ENCODE measurements at regions not wholly inside any gene's neighbourhood (a gene's known extent, or its start where the extent isn't known, plus 50 kb on each side); places are given as distances from the start of the nearest gene placed in this dataset.

DNA sequence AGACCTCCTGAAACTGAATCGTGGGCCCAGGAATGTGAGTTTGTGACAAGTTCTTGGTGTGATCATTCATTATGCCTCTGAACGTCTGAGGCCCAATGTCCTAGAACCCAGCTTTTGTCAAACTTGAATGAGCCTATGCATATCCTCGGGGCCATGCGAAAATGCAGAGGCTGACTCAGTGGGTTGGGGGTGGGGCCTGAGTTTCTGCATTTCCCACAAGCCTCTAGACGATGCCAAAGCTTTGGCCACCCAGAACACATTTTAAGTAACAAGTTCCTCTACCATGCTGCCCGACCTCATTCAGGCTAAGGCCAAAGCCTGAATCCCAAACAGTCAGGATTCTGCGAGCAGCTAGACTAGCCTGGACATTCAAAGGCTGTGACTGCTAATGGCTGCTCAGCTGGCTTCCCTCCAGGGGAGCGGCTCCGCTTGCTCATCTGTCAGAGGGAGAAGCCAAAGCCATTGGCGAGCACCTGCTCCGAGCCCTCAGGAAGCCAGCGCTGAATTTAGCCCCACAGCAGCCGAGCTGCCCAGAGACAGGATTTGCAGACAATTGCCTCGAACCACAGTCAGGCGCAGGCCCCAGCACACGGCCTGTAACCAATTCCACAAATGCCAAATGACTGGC, 177.5 kb downstream of the ZDHHC21 start:
- H3K18ac ChIP-seq (ENCODE audit: insufficient read length, low read depth, low read length): no peak overlapping the region
- H4K8ac ChIP-seq (replicated peaks; ENCODE audit: insufficient read length, low read depth, low read length): no peak overlapping the region
- no peak overlapping the region for H2BK120ac ChIP-seq (ENCODE audit: low read depth, low read length, poor library complexity, severe bottlenecking)
- no peak overlapping the region for H2BK12ac ChIP-seq (ENCODE audit: insufficient read length, low read depth, low read length)
- peaks cover 14% of the 10 kb centered on the region; the same call in 1 of the 2 replicates for H3K4me1 ChIP-seq (ENCODE audit: insufficient read depth, low read length)
- no peak overlapping the region for H3T11ph ChIP-seq (ENCODE audit: low read length)
- H3K27ac ChIP-seq (ENCODE audit: insufficient read length, low read depth, low read length): no peak overlapping the region
- H2BK5ac ChIP-seq (ENCODE audit: insufficient read length, low read length): no peak overlapping the region
- H3K14ac ChIP-seq (ENCODE audit: insufficient read depth, low read length): 0 out of 2 replicates have a peak overlapping the region, but pooled peaks have one; percentile 6
- H2AK5ac ChIP-seq (ENCODE audit: insufficient read length, low read length): no peak overlapping the region
- Mint-ChIP-seq H3K27me3 (ENCODE audit: low read depth) (no peaks in the 10 kb centered on the region), H3K4me3 (no peak overlapping the region), H3K36me3 (ENCODE audit: insufficient read depth in 1 of 3, low read depth in 3 of 3) (no peaks in the 10 kb centered on the region; a peak in 1 of 7 replicates), H3K9me3 (no peaks in the 10 kb centered on the region), H3K27ac (peak overlapping the region; percentile 2 to 87 (median 71); a peak in 5 of 7 replicates), H3K4me1 (peaks cover 27 to 29% of the 10 kb centered on the region in 2 experiments)
- H3K23ac ChIP-seq (ENCODE audit: insufficient read length, low read depth, low read length): no peak overlapping the region
- no peaks in the 10 kb centered on the region for H4K20me1 ChIP-seq (ENCODE audit: control insufficient read depth, insufficient read depth, insufficient read length)
- WGBS (ENCODE audit: extremely low coverage, insufficient read length, low lambda C conversion rate): no CpG with 5 or more reads among the region's 16 CpGs
- H4K91ac ChIP-seq (ENCODE audit: insufficient read length, low read depth, low read length): no peak overlapping the region
- H3K4me2 ChIP-seq (ENCODE audit: insufficient read depth, insufficient read length, low read length): no peak overlapping the region
- H3K56ac ChIP-seq (ENCODE audit: insufficient read length, low read depth, low read length): no peak overlapping the region
- H2BK20ac ChIP-seq (ENCODE audit: low read depth, low read length, poor library complexity, severe bottlenecking): no peak overlapping the region
- H3K79me1 ChIP-seq (ENCODE audit: insufficient read depth, low read depth, low read length, poor library complexity, severe bottlenecking): no peaks in the 10 kb centered on the region
- no peak overlapping the region for H4K5ac ChIP-seq (ENCODE audit: insufficient read length, low read depth, low read length)
- no peaks in the 10 kb centered on the region for H3K27me3 ChIP-seq (ENCODE audit: insufficient read depth, low read length)
- peak overlapping the region; percentile 50 for H2AFZ ChIP-seq (ENCODE audit: low read length)
- TF ChIP-seq, protein P1, sequence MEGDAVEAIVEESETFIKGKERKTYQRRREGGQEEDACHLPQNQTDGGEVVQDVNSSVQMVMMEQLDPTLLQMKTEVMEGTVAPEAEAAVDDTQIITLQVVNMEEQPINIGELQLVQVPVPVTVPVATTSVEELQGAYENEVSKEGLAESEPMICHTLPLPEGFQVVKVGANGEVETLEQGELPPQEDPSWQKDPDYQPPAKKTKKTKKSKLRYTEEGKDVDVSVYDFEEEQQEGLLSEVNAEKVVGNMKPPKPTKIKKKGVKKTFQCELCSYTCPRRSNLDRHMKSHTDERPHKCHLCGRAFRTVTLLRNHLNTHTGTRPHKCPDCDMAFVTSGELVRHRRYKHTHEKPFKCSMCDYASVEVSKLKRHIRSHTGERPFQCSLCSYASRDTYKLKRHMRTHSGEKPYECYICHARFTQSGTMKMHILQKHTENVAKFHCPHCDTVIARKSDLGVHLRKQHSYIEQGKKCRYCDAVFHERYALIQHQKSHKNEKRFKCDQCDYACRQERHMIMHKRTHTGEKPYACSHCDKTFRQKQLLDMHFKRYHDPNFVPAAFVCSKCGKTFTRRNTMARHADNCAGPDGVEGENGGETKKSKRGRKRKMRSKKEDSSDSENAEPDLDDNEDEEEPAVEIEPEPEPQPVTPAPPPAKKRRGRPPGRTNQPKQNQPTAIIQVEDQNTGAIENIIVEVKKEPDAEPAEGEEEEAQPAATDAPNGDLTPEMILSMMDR (conservative IDR thresholded peaks at IDR 0.05): no peak
- no peak overlapping the region for H3K9ac ChIP-seq (ENCODE audit: extremely low read depth, insufficient read length, low read length)
- H3K23me2 ChIP-seq (ENCODE audit: insufficient read length, low read depth, low read length, poor library complexity, severe bottlenecking): no peaks in the 10 kb centered on the region
- DNase-seq: peak; percentile 83
- no peak overlapping the region for H2BK15ac ChIP-seq (ENCODE audit: low read depth, low read length)
- H3K79me2 ChIP-seq (ENCODE audit: insufficient read depth, low read length): no peaks in the 10 kb centered on the region
- no peaks in the 10 kb centered on the region for H3K9me3 ChIP-seq (ENCODE audit: control insufficient read depth, low read depth, low read length)
- no peak overlapping the region for H3K4ac ChIP-seq (ENCODE audit: low read depth, low read length)
